ENCODE measurements at regions not wholly inside any gene's neighbourhood (a gene's known extent, or its start where the extent isn't known, plus 50 kb on each side); places are given as distances from the start of the nearest gene placed in this dataset.

DNA sequence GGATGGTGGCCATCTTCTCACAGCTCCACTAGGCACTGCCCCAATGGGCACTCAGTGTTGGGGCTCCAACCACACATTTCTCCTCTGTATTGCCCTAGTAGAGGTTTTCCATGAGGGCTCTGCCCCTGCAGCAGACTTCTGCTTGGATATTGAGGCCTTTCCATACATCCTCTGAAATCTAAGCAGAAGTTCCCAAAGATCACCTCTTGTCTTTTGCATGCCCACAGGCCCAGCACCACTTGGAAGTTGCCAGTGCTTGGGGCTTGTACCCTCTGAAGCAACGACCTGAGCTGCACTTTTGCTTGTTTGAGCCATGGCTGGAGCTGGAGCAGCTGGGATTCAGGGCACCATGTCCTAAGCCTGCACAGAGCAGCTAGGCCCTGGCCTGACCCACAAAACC, 189.1 kb upstream of the EYS start:
- DNase-seq (ENCODE audit: low read depth, low spot score) = no peak

DNA sequence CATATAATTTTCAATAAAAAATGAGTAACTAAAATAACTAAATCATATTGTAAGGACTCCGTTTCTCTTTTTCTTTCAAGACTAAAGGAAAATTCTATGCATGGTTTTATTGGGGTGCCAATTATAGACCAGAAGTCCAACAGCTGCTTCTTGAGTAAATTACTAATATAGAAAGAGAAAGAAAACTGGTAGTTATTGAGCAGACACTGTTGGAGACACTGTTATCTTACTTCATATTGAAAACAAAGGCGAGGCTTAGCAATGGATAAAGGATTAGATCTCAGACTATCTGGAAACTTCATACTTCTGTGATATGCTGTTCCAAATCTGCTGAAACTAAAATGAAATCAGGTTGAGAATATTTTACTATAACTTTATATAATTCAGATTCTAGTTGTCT, 169.6 kb upstream of the EYS start:
- DNase-seq (ENCODE audit: low read depth, low spot score) = no peak

DNA sequence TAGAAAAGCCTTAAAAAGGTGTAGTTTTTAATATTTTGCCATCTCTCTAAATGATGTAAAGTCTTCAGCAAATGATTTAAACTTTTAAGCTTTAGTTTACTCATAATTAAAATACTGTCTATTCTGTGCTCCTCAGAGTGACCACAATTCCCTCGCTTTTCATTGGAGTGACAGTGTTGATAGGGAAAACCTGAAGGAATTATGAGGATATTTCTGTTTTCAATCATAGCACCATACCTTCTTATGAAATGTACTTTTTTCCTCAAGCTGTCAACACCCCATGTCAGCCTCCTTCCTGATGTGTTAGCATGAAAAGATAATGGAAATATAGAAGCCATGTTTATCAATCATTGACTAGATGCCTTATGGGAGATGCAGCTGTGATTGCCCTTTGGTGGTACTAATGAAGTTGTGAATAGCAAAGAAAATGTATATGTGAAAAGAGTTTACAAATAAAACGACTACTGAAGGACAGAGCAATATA, 145.4 kb upstream of the EYS start:
- no peak for DNase-seq (ENCODE audit: low read depth, low spot score)

DNA sequence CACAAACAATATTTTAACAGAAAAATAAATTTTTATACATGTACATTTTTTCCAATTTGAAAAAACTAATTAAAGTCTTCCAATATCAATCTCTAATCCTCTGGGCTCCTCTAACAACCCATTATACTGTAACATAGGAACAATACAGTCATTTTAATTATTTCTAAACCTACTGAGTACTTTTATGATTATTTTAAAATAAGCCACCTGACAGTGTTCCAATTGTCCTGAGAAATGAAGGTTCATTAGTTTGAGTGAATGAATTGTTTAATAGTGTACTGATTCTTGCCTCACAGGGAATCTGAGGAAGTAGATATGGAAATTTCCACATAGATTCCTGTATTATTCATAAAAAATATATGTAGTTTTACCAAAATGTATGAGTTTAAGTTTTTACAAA, 123.1 kb upstream of the EYS start:
- DNase-seq (ENCODE audit: low read depth, low spot score) = no peak

DNA sequence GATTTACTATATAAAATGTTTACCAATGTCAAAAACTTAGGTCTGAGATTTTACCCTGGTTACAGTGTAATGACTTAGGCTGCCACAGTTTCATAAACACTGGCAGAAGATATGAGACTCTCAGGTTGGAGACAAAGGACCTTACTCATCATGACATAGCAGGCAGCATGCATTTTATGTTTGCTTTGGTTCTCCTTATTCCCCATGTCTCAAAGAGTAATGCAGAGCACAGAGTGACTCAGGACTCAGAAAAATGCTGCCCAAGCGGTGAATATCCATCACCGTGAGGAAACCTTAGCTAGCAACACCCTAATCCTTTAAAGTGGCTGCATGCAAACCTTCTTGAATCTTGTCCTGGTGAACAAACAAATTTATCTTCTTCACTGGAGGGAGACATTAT, 112.1 kb upstream of the EYS start:
- no peak for DNase-seq (ENCODE audit: low read depth, low spot score)

DNA sequence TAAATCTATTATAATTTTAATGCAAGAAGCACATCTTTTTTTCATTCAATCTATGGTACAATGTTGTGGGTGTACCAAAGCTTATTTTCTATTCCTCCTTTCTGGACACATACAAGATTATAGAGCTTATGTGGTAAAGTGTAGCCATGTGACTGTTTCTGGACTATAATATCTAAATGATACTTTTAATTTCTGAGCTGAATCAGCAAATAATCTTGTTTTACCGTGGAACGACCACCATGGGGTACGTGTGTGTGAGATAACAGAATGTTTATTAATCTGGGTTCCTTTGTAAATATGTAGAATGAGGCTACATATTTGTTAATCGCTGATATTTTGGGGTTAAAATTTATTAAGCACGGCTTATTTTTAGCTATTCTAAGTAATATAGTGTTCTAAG, 111.5 kb upstream of the EYS start:
- DNase-seq (ENCODE audit: low read depth, low spot score) = no peak

DNA sequence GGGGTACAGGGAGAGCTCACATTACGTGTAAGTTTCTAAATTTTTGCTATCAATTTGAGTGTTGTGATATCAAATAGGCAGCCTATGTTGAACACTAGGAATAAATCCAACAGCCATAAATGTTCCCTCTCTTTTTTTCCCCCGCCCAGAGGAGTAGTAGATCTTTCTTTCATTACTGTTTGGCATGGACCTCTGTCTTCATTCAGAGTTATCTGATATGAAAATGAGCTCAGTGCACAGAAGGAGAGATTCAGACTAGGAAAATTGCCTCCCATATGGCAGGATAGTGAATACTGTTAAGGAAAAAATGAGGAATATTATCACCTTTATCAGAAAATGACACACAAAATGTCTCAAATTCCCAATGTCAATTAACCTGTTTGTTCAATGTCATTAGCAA, 110.0 kb upstream of the EYS start:
- DNase-seq (ENCODE audit: low read depth, low spot score) = no peak

DNA sequence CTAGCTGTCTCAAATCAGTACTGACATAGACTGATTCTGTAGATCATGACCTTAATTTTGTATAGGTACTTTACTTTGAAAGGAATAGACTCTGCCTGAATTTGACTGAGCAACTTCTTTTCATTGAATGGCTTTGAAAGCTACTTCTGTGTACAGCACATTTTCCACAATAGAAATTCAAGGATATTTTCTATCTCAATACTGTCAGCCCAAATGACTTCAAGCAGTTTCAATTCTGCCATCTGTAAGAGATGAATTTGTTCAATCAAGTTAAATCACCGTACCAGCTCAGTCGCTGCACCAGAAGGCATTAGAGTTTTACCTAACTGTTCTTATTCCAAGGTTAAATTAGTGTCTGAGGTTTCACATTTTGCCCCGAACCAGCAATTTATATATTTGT, 107.0 kb upstream of the EYS start:
- DNase-seq (ENCODE audit: low read depth, low spot score) = no peak

DNA sequence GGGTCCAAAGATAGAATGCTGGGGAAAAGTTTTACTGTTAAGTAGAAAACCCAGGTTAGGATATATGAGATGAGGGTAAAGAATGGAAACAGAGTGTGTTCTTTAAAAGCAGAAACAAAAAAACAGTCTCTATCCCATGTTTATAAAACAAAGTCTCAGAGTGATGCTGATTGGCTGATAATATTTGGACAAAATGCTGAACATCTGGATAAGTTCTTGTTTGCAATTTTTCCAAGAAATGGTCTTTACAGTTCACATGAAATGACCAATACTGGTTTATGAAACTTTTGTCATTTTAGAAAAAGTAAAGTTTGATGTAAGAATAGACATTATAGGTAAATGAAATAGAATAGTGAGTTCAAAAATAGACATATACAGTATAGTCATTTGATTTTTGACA, 96.2 kb upstream of the EYS start:
- DNase-seq (ENCODE audit: low read depth, low spot score) = no peak

DNA sequence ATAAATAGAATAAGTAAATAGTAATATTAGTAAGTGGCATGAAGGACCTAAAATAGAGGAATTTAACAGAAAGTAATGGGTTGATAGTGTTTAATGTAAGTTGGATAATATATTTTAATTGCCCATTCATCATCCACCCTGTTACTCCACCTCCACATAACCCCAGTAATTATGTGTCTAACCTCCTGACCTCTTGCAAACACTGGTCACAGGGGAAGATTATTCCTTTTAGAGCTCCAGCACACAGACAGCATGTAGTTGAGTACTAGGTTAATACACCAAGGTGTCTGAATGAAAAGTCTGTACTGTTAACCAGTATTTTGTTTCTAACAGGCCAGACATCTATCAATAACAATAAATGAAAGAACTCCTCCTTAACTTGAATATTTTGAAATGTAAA, 92.4 kb upstream of the EYS start:
- no peak for DNase-seq (ENCODE audit: low read depth, low spot score)

DNA sequence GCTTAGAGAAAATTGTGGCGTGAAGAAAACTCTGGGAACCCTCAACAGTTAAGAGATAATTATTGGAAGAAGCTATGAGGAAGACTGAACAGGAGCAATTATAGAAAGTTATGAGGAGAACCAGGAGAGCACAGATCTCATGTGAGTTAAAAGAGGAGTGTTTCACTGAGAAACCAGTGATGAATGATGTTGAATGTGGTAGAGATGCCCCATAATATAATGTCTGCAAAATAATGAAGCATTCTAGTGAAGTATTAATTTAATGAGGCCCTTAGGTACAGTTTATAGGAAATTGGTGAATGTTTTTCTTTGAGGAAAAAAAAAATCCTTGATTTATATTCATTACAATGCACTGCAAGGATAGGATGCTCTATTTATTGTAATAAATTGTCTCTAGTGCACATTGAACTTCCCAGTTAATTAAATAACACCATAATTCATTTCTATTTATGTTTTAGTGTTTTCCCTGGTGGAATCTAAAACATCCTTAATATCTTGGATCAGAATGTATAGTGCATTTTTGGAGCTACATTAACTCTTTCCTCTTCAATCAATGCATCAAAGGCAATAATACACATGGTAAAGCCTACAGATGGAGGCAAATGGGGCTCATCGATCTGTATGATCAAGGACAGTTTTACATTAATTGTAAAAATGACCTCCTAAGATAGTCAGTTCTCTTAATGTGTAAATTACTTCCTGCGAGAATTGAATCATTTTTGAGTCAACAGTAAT, 91.4 kb upstream of the EYS start:
- no peak for DNase-seq (ENCODE audit: low read depth, low spot score)

DNA sequence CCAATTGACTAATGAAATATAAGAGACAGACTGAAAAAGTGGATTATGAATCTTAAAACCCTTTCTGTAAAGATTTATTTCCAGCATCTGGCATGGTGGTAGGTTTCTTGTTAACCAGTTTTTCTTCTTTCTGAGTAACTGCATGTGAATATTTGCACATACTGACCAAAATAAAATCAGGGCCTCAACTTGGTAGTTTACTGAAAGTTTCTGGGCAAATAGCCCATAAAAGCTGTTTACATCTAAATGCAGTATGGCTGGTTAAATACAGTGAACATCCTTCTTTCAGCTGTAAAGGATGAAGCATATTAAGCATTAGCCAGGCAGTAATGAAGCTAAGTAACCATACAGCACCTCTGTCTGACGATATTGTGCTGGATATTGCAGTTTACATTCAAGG, 83.6 kb upstream of the EYS start:
- no peak for DNase-seq (ENCODE audit: low read depth, low spot score)

DNA sequence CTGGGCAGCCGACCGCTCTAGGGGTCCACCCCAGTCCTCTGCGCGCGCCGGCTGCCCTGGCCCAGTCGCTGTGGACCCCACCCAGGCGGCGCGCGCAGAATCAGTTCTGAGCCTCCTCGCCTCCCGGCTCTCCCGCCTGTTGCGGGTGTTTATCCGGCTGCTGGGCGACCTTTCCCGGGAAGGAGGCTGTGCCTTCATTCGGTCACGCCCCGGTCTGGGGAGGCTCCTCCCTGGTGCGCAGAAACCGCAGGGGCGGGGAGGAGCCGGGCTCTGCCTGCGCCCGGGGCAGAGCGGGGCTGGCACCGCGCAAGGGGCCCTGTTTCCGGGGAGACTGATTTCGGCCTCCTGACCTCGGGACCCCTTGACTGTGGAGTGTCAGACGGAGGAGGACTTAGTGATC, 80.8 kb upstream of the EYS start:
- no peak for DNase-seq (ENCODE audit: low read depth, low spot score)

DNA sequence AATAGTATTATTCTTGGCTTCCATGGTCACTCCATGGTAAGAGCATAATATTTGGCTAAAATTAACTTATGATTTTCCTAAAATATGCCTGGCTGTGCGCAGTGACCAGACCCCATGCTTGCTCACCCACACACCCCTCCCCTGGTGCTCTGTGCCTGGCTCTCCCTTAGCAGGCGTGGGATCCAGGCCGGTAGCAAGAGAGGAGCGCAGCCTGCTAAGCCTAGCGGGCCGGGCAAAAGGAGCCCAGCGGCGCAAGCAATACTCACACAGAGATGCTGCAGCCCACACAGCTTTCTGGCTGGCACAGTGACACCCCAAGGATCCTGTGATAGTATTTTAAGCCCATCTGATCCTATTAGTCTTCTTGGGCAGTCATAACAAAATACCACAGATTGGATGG, 79.8 kb upstream of the EYS start:
- DNase-seq (ENCODE audit: low read depth, low spot score) = no peak

DNA sequence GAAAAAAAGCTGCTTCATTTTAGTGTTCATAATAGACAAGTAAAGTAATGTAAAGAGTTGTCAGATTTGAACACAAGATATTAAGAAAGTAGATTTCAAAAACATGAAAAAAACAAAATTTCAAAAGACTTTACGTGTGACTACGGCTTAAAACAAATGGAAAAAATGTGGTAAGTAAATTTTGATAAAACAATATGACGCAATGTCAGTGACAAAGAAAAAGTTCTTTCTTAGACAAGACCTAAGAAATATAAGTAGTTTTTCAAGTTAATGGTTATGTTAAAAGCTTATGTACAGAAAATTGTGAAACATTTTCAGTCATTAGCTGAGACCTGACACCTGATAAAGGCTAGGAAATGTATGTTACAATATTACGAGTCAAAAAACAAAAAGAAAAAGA, 73.7 kb upstream of the EYS start:
- no peak for DNase-seq (ENCODE audit: low read depth, low spot score)

DNA sequence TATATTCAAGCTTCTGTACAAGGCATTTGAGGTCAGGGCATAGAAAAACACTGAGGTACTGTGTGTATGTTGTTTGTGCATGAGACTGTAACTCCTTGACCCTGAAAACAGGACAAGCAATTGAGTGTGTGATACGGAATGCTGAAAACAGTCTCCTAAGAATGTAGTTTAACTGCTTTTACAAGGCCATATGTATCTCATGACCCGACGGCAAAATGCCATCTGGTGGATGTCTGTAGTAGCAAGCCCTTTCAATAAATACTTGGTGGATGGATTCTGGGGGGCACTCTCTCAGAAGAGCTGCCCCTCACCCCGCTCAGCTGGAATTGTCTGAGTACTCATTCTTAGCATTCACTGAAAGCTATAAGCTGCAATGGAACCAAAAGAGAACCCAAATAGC, 69.3 kb upstream of the EYS start:
- DNase-seq (ENCODE audit: low read depth, low spot score) = no peak

DNA sequence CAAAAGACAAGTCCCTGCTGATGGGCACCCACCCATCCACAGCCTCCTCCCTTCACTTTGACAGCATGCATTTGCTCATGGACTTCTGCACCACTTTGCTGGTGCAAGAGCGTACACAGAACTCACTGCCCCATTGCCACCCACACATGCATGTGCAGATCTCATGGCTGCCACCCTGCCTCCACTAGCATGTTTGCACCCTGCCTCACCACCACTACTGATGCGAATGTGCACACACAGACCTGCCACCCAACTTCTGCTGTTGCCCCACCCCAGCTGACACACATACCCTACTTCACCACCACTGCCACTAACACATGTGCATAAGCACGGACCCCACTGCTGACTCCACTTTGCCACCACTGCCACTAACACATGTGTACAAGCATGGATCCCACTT, 64.9 kb upstream of the EYS start:
- DNase-seq (ENCODE audit: low read depth, low spot score) = no peak

DNA sequence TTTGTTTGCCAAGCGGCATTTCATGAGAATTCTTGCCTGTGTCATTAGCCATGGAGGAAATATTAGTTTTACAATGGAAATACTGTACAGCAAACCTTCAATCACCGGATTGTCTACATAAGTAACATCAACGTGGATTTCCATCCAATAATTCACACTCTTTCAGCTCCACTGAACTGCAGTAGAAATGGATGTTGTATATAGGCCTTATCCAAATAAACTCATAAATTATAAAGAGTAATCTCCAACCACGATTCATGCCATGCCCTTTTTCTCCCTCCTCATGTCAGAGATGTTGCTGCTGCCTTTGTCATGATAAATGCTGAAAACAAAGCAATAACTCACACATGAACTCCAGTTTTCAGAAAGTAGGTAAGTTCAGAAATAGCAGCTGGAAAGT, 54.9 kb upstream of the EYS start:
- DNase-seq (ENCODE audit: low read depth, low spot score) = no peak

DNA sequence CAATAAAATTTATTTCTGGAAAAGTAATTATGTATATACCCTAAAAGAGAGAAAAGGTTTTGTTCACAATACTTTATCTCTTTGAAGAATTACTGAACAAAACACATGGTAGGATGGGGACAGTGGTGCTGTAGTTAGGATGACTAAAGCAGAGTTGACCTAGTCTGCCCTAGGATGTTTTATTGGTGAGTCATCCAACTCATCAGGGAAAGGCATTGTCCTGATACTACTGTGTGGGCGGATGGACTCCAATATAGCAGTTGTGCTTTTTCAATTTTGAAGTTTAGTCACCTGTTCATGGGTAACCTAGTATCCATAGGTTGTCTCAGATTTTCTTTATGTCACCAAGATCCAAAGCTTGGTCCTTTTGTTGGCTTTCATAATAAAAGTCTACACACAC, 53.3 kb upstream of the EYS start:
- no peak for DNase-seq (ENCODE audit: low read depth, low spot score)
